ENCODE measurements at regions not wholly inside any gene's neighbourhood (a gene's known extent, or its start where the extent isn't known, plus 50 kb on each side); places are given as distances from the start of the nearest gene placed in this dataset.

GRCh38 chr2:43030551-43031307, 195.7 kb downstream of the ZFP36L2 start:
- no peak for DNase-seq

GRCh38 chr2:43029186-43029585, 197.2 kb downstream of the ZFP36L2 start:
- DNase-seq: no peak

DNA sequence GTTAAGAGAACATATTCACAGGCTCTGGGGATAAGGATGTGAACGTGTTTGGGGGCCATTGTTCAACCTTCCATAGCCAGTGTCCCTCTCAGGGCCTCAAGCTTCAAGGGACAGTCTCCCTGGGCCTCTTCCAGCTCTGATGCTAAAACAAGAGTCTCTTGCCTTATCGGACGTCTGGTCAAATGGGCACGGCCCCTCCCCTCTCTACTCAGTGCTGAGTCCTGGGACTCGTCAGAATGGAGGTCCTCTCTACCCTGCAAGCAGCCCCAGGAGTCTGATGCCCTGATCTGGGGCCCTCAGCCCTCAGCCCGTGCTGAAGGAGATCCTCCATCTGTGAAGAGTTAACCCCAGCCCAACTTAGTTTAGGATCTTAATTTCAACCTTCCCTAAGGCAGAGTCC, 198.2 kb downstream of the ZFP36L2 start:
- no peak for DNase-seq

DNA sequence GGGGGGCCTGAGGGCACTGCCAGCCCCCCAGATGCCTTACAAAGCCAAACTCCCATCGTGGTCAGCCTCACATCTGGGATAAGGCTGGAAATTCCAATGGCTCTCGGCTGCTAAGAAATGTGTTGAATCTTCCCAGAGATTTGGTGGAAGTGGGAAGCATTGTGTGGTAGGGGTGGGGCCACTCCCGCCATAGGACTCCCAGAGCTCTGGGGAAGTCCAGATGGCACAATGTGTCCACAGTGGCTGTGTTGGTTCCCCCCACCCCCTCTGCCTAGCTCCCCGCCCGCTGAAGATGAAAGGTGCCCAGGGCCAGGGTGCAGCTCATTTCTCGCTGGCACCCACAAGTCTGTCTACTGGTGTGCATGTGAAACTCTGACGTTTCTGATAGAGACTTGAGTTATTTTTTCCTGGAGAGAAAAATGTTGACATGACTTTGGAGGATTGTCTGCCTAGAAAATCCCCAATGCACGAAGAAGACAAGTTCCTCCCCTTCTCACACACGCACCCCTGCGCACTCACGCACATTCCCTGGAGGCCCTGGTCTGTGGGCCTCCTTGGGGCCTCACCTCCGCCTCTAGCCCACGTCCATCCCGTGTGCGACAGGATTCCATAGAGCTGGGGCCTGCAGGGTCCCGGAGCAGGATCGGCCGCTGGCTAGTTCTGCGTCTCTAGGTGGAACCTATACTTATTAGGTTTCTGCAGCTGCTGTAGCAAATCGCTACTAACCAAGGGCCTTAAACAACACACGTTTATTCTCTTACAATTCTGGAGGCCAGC, 199.1 kb downstream of the ZFP36L2 start:
- no peak for DNase-seq

GRCh38 chr2:43026426-43027096, 199.8 kb downstream of the ZFP36L2 start:
- no peak for DNase-seq

DNA sequence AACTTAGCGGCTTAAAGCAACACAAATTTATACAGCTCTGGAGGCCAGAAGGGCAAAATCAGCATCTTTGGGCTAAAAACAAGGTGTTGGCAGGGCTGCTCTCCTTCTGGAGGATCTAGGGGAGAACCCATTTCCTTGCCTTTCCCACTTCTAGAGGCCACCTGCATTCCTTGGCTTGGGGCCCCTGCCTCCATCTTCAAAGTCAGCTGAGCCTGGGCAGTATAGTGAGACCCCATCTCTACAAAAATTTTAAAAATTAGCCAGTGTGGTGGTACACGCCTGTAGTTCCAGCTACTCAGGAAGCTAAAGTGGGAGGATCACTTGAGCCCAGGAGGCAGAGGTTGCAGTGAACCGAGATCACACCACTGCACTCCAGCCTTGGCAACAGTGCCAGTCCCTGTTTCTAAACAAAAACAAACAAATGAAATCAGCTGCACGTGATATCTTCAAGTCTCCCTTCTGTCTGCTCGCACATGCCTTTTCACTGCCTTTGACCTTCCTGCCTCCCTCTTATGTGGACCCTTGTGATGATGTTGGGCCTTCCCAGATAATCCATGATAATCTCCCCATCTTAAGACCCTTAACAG, 200.6 kb downstream of the ZFP36L2 start:
- DNase-seq: no peak

GRCh38 chr2:43024515-43025011, 201.8 kb downstream of the ZFP36L2 start:
- peak; percentile 69 for DNase-seq

- no peak for DNase-seq
Measured at GRCh38 chr2:43023791-43024514, 202.5 kb downstream of the ZFP36L2 start.

DNA sequence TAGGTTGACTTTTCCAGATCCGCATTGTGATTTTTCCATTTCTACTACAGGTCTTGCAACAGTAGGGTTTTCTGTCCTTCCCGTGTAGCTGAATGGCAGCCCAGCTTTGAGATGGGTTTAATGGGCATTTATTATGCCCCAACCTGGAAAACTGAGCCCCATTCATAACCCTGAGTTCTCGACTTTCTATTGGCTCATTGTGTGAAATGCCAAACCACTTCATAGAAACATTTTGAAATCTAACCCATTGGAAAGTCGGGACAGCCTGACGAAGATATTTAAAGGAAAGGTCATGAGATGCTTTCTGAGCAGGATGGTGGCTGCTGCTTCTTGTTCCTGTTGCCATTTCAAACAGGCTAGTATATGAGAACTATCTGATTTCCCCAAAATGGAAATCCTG, 203.5 kb downstream of the ZFP36L2 start:
- no peak for DNase-seq

- DNase-seq: no peak
Measured at GRCh38 chr2:43021791-43022509, 204.5 kb downstream of the ZFP36L2 start.

DNA sequence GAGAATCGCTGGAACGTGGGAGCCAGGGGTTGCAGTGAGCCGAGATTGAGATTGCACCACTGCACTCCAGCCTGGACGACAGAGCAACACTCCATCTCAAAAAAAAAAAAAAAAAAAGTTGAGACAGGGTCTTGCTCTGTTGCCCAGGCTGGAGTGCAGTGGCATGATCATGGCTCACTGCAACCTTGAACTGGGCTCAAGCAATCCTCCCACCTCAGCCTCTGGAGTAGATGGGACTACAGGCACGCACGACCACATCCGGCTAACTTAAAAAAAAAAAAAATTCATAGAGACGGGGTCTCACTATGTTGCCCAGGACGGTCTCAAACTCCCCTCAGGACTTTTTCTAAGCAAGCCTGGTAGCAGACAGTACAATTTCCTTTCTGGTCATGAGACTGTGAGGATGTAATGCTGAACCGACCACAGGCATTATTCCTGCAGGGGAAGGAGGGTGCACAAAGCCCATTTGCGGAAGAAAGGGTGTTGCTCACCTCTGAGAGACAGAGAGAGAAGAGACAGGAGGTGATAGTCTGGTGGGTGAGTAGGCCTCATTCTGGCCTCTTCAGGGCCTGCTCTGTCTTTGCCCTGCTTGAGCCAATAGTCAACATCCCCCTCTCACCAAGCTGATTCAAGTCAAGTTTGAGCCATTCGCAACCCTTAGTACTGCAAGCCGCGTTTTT, 205.3 kb downstream of the ZFP36L2 start:
- no peak for DNase-seq

DNA sequence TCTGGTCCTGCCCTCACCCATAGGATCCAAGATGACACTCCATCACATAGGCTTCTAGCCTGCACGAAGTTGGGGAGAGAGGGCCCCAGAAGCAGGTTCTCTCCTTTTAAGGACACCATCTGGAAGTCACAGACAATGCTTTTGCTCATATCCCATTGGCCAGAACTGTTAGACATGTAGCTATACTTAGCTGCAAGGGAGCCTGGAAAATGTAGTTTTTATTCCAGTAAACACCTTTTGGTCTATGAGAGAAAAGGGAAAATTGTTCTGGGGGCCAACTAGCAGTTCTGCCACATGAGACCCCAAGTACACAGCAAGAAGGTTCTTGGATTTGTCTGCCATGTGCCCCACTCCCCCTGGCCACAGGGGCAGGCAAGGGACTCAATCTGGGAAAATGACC, 206.1 kb downstream of the ZFP36L2 start:
- DNase-seq: no peak

GRCh38 chr2:43019536-43020183, 206.7 kb downstream of the ZFP36L2 start:
- no peak for DNase-seq

DNA sequence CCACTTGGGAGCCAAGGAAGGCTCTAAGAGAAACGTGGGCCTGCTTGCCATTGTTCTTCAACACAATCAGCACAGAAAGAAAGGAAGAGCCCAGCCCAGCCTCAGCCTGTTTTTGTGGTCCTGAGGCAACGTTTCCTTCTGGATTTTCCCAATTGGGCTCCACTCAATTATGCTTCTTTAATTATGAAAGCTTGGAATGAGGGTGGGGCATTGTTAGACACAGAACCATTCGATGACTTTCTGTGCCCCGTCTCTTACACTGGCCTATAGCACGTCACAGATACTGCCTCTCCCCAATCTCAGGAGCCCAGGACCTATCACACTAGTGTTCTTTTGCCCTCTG, 207.4 kb downstream of the ZFP36L2 start:
- DNase-seq: no peak

- DNase-seq: no peak
Measured at GRCh38 chr2:43018179-43019024, 208.0 kb downstream of the ZFP36L2 start.

DNA sequence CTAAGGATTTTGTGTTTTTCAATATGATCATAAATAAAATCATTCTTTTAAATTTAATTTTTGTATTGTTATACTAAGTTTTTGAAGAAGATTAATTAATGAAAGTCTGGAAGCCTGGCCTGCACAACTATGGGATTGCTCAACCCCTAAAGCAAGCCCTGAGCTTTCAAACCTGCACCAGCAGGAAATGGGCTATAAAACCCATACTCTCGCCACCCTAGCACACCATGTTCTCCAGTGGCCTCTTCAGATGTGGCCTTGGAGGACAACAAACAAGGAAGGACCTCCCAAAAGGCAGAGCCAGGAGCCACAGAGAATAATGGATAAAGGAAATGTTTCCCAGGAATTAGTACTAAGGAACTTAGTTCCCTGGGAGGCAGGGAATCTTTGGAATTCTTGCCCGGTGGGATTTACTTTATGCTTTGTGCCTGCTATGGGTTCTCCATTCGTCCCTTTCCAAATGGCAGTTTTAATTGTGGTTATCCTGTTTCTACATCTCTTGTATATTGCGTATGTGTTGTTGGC, 212.5 kb downstream of the ZFP36L2 start:
- DNase-seq: no peak

DNA sequence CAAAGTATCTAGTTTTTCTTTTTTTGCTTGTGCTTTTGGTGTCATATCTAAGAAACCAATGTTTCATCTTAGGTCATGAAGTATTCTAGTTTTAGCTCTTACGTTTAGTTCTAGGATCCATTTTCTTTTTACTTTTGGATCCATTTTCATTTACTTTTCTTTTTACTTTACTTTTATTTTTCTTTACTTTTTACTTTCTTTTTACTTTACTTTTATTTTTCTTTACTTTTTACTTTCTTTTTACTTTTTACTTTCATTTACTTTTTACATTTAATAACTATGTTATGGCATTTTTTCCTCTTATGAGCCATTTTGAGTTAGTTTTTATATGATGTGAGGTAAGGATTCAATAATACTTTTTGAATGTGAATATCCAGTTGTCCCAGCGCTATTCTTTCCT, 213.4 kb downstream of the ZFP36L2 start:
- DNase-seq: no peak

- no peak for DNase-seq
Measured at GRCh38 chr2:43011158-43011491, 215.3 kb downstream of the ZFP36L2 start.

DNA sequence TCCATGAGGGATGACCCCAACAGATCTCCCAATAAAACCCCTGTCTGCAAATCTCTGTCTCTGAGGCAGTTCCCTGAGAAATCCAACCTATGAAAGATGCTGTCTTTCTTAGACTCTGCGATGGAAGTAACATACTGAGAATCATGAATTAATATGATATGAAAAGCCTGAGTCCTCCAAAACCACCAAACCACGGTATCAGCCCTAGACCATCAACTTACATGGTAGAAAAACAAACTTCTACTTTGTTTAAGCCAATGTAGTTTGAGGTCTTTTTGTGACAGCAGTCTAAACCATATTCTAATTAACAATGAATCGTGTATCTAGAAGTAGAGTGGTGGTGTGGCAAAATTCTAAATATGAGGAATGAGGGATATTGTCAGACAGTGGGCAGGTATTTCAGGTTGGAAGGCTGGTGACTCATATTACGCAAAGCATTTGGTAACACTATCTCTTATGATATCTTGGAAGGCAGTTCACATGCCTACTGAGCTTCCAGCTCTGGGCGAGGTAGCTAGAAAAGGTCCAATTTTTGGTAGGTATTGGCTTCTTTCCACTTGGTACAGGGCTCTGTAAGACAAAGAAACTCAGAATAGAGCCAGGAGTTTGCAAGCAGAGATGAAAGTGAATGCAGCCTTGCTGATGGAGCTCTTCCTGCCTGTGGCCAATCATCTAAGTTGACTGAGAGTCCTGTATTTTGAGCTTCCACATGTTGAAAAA, 215.8 kb downstream of the ZFP36L2 start:
- DNase-seq: peak; percentile 35
